HG03039 (cell line): ENCODE measurements at regions not wholly inside any gene's neighbourhood (a gene's known extent, or its start where the extent isn't known, plus 50 kb on each side); places are given as distances from the start of the nearest gene placed in this dataset.
"Not testable (repeated sequence)": the region's sequence is repeated elsewhere in the genome, so short reads cannot be mapped to it uniquely, and the experiment has no call there.

Experiments
- ATAC-seq: cut with Tn5 transposase; IDR thresholded peaks from one replicate; pipeline ENCODE4 v1.9.1; 2021; ENCODE audit warnings: mild to moderate bottlenecking, moderate library complexity; ENCODE audit not compliant: unreplicated experiment

- ATAC-seq = no peak
Observed at GRCh38 chr7:69365651-69366192, 232.6 kb upstream of the AUTS2 start.

- no peak for ATAC-seq
Observed at GRCh38 chr7:69367780-69368179, 230.5 kb upstream of the AUTS2 start.

- no peak for ATAC-seq
Observed at GRCh38 chr7:69373171-69374043, 224.9 kb upstream of the AUTS2 start.

GRCh38 chr7:69374044-69374425, 224.2 kb upstream of the AUTS2 start:
- ATAC-seq = no peak

GRCh38 chr7:69377191-69377590, 221.1 kb upstream of the AUTS2 start:
- no peak for ATAC-seq

GRCh38 chr7:69388452-69389137, 209.7 kb upstream of the AUTS2 start:
- ATAC-seq = no peak

GRCh38 chr7:69389216-69389615, 209.1 kb upstream of the AUTS2 start:
- ATAC-seq = no peak

GRCh38 chr7:69393912-69394311, 204.4 kb upstream of the AUTS2 start:
- not testable (repeated sequence) for ATAC-seq

GRCh38 chr7:69395061-69395714, 203.1 kb upstream of the AUTS2 start:
- no peak for ATAC-seq

GRCh38 chr7:69398986-69399385, 199.3 kb upstream of the AUTS2 start:
- ATAC-seq = no peak

- no peak for ATAC-seq
Observed at GRCh38 chr7:69399401-69399800, 198.9 kb upstream of the AUTS2 start.

GRCh38 chr7:69402696-69403095, 195.6 kb upstream of the AUTS2 start:
- ATAC-seq = no peak

GRCh38 chr7:69403169-69403568, 195.1 kb upstream of the AUTS2 start:
- ATAC-seq = no peak

GRCh38 chr7:69411018-69411417, 187.3 kb upstream of the AUTS2 start:
- no peak for ATAC-seq

GRCh38 chr7:69411466-69411865, 186.8 kb upstream of the AUTS2 start:
- no peak for ATAC-seq

- no peak for ATAC-seq
Observed at GRCh38 chr7:69412331-69413146, 185.7 kb upstream of the AUTS2 start.

- ATAC-seq = no peak
Observed at GRCh38 chr7:69414555-69414954, 183.7 kb upstream of the AUTS2 start.

- no peak for ATAC-seq
Observed at GRCh38 chr7:69418869-69419670, 179.2 kb upstream of the AUTS2 start.

GRCh38 chr7:69419934-69420333, 178.3 kb upstream of the AUTS2 start:
- ATAC-seq = no peak

GRCh38 chr7:69422574-69422985, 175.7 kb upstream of the AUTS2 start:
- ATAC-seq = no peak
